T-helper 9 cell (primary cell): ENCODE measurements at regions not wholly inside any gene's neighbourhood (a gene's known extent, or its start where the extent isn't known, plus 50 kb on each side); places are given as distances from the start of the nearest gene placed in this dataset.

Experiments
- DNase-seq: peaks from one replicate; pipeline ENCODE4 v3.0.0-alpha.2; 2020

GRCh38 chr2:196448407-196449079 lies 191.0 kb upstream of the CCDC150 start:
- DNase-seq, result no peak

DNA sequence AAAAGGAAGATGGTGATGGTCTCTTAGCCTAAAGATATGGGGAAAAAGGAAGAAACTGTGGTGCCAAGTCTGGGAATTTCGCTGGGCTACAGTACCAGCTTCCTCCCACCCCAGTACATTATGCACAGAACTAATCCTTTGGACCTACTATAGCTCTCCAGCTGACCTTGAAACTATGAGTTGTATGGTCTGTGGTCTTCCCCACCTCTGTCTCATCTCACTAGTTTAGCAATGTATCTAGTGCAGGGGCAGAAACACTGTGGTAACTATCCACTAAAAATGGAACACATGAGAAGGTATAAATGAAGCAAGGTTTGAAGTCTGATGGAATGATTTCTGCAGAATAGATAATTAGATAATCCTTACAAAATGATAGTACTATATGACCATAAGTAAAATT lies 190.4 kb upstream of the CCDC150 start:
- DNase-seq, result no peak

DNA sequence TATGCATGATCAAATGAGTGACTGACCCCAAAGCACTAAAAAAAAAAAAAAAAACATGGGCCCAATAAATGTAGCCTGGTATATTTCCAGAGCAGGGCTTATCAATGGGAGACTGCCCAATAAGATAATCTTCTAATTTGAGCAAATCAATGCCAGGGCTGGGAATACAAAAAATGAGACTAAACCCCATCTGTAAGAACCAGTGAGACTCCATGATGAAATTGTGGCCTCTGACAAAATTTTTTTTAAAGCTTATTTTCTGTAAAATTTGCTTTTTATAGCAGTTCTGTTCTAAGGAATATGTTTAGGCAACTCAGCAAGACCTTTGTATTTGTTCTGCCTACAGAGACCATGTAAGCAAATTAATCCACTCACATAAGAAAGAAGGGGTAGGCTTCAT lies 186.8 kb upstream of the CCDC150 start:
- DNase-seq, result no peak

DNA sequence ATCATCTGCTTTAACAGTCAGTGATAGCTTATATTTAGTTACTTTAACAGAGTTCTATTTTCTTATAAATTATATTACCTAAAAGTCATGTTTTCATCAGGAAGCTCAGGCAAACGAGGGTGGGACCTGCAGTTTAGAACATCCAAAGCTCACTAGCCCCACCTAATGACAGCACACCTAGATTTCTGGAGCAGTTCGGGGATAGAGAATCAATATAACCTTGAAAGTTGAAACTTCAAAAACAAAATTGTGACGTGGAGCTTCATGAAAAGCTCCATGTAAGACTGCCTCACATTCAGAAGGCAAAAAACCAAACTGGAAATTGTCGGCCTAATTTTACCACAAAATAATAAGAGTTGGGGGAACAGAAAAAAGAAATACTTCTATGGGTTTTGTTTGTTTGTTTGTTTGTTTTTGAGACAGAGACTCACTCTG lies 185.9 kb upstream of the CCDC150 start:
- no peak for DNase-seq

DNA sequence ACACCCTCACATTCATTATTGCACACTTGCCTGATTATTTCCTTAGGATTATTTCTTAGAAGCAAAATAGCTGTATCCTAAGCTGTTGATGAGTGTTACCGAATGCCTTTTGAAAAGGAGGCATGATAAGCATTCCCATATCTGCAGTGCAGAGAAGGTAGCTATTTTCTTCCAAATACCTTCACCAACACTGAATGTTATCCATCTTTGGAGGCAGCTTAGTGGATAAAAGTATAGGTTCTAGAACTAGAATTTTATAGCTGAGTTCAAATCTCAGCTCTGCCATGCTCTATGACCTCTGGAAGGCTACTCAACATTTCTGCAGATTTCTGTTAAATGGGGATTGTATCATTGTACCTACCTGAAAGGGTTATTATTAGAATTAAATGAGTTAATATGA lies 185.0 kb upstream of the CCDC150 start:
- no peak for DNase-seq

DNA sequence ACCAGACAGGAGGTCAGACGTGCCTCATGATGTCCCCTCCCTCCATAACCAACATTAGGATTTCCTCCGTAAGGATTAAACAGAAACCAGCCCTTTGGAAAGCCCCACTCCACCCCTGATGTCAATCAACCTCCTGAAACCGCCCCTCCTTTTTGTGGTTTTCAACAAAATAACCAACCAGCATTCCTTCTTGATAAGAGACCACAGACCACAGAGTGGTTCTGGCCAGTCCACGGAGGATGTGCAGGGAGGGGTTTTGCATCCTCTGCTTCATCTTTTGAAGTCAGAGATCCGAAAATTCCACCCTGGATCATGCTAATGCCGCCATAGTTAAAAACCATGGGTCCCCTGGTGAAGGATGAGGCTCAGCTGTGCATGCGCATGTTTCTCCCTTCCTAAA lies 180.0 kb upstream of the CCDC150 start:
- DNase-seq, result no peak

GRCh38 chr2:196463706-196464105 lies 175.8 kb upstream of the CCDC150 start:
- no peak for DNase-seq

- DNase-seq, result no peak
Measured at GRCh38 chr2:196464311-196464710, 175.2 kb upstream of the CCDC150 start.

DNA sequence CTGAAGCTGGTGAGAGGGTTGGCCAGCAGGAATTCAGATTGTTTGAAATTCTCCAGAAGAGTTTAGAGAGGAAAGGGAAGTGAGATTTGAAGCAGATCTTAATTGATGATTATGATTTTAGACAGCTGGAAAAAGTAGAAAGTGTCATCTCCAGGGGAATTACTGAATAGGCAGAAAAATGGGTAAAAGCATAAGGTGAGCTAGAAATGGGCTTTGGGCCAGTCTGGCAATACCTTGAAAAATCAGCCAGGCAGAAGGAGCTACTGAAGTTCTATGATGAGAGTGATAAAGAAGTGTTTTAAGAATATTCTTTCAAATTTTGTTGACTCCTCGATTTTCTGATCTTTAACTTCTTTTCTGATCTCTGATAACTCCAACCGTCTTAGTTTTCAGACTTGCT lies 172.9 kb upstream of the CCDC150 start:
- DNase-seq, result no peak

DNA sequence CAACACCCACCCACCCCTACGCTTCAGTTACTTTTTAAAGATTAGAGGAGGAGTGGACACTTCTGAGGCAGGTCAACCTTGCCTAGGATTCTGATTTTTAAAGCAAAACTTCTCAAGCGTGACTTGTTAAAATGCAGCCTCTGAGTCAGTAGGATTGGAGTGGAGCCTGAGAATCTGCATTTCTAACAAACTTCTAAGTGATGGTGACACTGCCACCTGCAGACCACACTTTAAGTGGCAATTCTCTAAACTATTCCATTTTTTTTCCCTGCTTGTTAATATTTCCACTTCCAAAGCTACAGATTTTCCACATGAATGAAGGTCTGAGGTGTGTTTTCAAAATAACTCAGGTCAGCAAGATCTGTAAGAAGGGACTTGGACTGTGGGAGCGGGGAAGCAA lies 171.1 kb upstream of the CCDC150 start:
- DNase-seq, result no peak

DNA sequence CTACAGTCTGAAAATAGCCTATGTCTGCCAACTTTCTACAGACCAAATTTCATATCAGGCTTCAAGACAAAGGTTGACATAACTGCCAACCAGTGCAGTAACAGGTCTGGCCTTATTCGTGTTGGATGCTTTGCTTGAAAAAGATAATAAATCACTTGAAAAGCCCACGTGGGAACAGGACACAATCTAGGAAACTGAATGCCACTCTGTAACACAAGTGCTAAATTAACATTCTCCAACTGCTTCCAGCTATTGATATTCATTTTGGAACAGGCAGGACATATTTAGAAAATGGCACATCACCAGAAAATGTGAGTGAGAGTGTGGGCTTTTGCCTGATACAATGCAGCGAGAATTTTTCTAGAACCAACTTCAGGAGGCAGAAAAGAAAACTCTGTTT lies 165.9 kb upstream of the CCDC150 start:
- DNase-seq, result no peak

DNA sequence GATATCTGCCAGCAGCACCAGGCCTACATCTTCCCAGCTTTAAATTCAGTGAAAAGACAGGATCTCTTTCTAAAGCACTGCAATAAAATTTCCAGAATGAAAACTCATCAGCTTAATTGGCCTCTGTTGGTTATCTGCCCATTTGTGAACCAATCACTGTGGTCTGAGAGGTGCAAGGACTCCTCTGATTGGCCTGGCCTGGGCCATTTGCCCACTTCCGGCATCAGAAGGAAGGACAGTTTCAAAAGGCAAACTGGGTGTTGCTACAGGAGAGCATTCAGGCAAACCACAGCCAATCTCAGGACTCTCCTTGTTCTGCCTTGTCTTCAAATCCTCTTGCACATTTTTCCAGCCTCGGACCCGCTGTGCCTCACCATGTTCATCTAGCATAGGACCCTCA lies 163.9 kb upstream of the CCDC150 start:
- no peak for DNase-seq

DNA sequence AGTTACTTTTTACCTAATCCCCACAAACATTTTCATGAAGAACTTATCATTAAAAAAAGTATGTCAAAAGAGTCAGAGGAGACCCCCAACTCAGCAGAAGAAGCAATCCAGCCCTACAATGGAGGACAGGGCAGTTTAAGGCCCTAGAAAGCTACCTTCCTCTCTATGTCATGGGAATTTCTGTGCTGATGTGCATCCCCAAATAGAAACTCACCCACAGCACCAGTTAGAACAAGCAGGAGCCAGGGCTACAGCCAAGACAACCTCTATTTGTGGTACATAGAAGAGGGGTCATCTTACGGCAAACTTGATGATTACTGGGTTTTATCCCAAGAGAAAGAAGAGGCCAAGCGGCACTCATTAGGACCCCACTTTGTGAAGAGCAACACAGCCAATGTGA lies 160.9 kb upstream of the CCDC150 start:
- no peak for DNase-seq

- no peak for DNase-seq
Measured at GRCh38 chr2:196479350-196479749, 160.2 kb upstream of the CCDC150 start.

- DNase-seq, result no peak
Measured at GRCh38 chr2:196480653-196481323, 158.7 kb upstream of the CCDC150 start.

GRCh38 chr2:196481324-196481697 lies 158.2 kb upstream of the CCDC150 start:
- DNase-seq, result no peak

DNA sequence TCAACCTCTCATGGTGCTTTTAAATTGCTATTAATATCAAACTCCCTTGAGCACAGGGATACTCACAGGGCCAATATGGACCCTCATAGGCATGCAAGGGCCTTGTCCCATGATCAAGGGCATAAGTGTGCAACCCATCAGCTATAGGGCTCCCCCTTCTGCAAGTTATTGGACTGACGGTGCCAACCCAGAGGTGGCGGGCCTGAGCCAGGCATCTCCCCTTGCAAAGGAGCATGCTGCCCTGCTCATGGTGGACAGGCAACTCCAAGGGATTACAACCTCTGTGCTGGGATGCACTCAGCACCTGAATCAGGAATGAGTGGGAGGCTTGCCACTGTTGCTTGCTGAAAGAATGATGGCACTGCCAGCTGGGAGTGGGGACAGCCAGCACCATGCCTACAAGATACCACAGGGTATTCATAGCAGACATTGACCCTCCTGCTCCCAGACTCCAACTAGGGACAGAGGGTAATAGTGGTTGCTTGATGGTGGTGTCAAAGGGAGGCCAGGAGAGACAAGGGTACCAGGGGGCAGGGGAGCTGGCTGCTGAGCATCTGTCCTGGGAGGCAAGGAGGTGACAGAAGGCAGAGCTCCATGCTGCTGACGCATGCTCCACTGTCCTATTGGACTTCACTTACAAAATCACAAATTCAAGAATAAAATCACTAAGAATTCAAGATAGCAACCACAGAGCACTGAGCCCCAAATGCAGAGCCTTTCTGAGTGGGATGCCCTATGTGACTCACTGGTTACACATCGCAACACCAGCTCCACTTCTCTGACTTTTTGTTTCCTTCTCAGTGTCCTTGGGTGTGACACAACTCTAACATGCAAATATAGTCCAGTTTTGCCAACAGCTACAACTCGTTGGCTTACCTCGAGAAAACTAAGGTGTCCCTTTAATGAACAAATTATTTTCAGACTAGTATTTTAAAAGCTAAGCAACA lies 157.1 kb upstream of the CCDC150 start:
- DNase-seq, result no peak

- no peak for DNase-seq
Measured at GRCh38 chr2:196486146-196486545, 153.4 kb upstream of the CCDC150 start.

GRCh38 chr2:196487417-196487816 lies 152.1 kb upstream of the CCDC150 start:
- no peak for DNase-seq

DNA sequence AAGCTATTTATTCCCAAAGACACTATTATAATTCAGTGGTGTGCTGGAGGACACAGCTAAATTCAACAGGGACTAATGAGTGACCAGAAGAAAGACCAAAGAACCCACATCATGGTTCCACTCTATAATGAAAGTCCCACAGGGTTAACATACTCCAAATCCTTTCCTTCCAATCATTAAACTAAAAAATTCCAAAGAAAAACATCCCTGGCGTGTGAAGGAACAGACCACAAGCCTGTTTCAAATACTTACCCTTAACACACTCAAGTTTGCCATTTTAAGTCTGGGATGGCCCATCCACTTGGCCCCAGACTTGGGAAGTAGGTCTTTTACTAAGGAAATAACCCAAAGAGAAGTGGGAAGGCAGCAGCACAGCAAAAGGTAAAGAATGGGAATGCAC lies 150.1 kb upstream of the CCDC150 start:
- DNase-seq, result no peak

GRCh38 chr2:196492946-196493345 lies 146.6 kb upstream of the CCDC150 start:
- no peak for DNase-seq

GRCh38 chr2:196498962-196499361 lies 140.6 kb upstream of the CCDC150 start:
- no peak for DNase-seq

DNA sequence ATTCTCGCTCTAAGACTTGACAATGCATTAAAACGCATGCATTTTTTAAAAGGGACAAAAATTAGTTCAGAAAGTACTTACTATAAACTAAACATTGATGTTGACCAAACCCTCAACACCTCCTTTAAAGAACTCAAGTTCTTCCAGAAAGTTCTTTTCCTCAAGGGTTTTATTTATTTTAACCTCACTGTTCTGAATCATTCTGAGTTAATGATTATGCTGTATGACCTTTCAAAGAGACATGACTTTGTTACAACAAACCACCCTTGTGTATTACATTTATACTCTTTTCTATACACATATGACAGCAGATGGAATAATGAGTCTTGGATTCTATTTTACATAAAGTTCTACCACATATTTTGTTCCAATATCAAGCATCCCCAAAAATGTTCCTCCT lies 139.8 kb upstream of the CCDC150 start:
- DNase-seq, result no peak
